Adrenal gland (tissue), 9 donors: ENCODE measurements at regions not wholly inside any gene's neighbourhood (a gene's known extent, or its start where the extent isn't known, plus 50 kb on each side); places are given as distances from the start of the nearest gene placed in this dataset.

ENCODE experiments used
- DNase-seq, 7 donors: peaks; one replicate each; pipeline ENCODE4 v3.0.0-alpha.2; 2019 to 2020
- H3K27ac ChIP-seq, 5 donors: fragments of 200-600 bp; sonication (generic) in 4 of 5; 1 replicate in 3 of 5; 2 replicates in 2 of 5; pipeline versions ENCODE4 v1.5.1 to v1.8.0; 2016 to 2020; ENCODE audit warnings: mild to moderate bottlenecking in 1 of 5
- H3K27me3 ChIP-seq: fragments of 200-600 bp; 2 replicates; pipeline ENCODE4 v1.8.0; 2021
- H3K36me3 ChIP-seq, 2 donors: fragments of 200-600 bp; replicated peaks in 1 of 2; 1 replicate in 1 of 2; 2 replicates in 1 of 2; pipeline versions ENCODE4 v1.5.1 to v1.8.0; 2018 to 2022
- H3K4me1 ChIP-seq, 2 donors: fragments of 200-600 bp; replicated peaks in 1 of 2; 1 replicate in 1 of 2; 2 replicates in 1 of 2; pipeline versions ENCODE4 v1.5.1 to v1.8.0; 2018 to 2021
- H3K4me3 ChIP-seq, 4 donors: fragments of 200-600 bp; sonication (generic) in 3 of 4; one replicate each; pipeline ENCODE4 v1.5.1; 2016 to 2018
- H3K9me3 ChIP-seq, 3 donors: fragments of 200-600 bp; sonication (generic) in 1 of 3; replicated peaks in 1 of 3; 1 replicate in 2 of 3; 2 replicates in 1 of 3; pipeline versions ENCODE4 v1.5.1 to v1.8.0; 2016 to 2021
- CTCF ChIP-seq, 6 experiments: fragments of 450-650 bp in 4 of 6; fragments of 200-600 bp in 2 of 6; sonication (generic) in 1 of 6; IDR thresholded peaks; 1 replicate in 5 of 6; 2 replicates in 1 of 6; pipeline versions ENCODE4 v1.5.1 to v1.8.0; 2016 to 2021; ENCODE audit warnings: antibody characterized with exemption in 6 of 6, mild to moderate bottlenecking in 2 of 6, moderate library complexity in 1 of 6
- POLR2A ChIP-seq, 2 donors: fragments of 450-650 bp; IDR thresholded peaks; one replicate each; pipeline ENCODE4 v1.6.1; 2017; ENCODE audit warnings: antibody characterized with exemption in 2 of 2, mild to moderate bottlenecking in 2 of 2, moderate library complexity in 1 of 2
- WGBS, 4 donors: extraction: QIAGEN DNeasy Blood & Tissue Kit in 2 of 4; methylation state at CpG; one replicate each; pipeline versions ENCODE4 v1.1.5 to v1.1.7; 2013 to 2017; 5-methylcytosine and 5-hydroxymethylcytosine counted together
- intact Hi-C, 2 donors: fragments of 100-400 bp; cut with DNase I; formaldehyde crosslinking; loops; one replicate each; pipeline versions ENCODE4 v1.14.1 to v1.15.0; 2022 to 2023
- donor health status: healthy with polysubstance abuse.
- donor health status: Bipolar disorder and iron deficiency.
- donor health status: DM: yes; HTN: yes; CAD: no.
- donor health status: DM: no; HTN: no; CAD: no.
- donor health status: DM: no; HTN: no; CAD: no.

- no peak overlapping the region for H3K4me3 ChIP-seq
- no peak for TF ChIP-seq CTCF (IDR thresholded peaks at IDR 0.05)
- TF ChIP-seq POLR2A (IDR thresholded peaks at IDR 0.05): no peak
- DNase-seq: no peak
- no peak overlapping the region for H3K27ac ChIP-seq
- H3K9me3 ChIP-seq: no peaks in the 10 kb centered on the region
- intact Hi-C loops: no loop called here
- no peaks in the 10 kb centered on the region for H3K36me3 ChIP-seq
- WGBS, 4 donors: 65 to 81% (median 69%) methylated on average over 6 of the region's 6 CpGs
- no peaks in the 10 kb centered on the region for H3K27me3 ChIP-seq
- H3K4me1 ChIP-seq: no peaks in the 10 kb centered on the region
Measured at GRCh38 chr10:128930515-128930914, 536.5 kb upstream of the MGMT start.

- intact Hi-C loops: no loop called here
Measured at GRCh38 chr10:128932071-128932820, 534.8 kb upstream of the MGMT start.

GRCh38 chr10:128934492-128934891 lies 532.5 kb upstream of the MGMT start:
- H3K27me3 ChIP-seq: no peaks in the 10 kb centered on the region
- H3K9me3 ChIP-seq: no peaks in the 10 kb centered on the region
- TF ChIP-seq POLR2A (IDR thresholded peaks at IDR 0.05) (no peak), CTCF (IDR thresholded peaks at IDR 0.05) (no peak)
- no peaks in the 10 kb centered on the region for H3K36me3 ChIP-seq
- no peak overlapping the region for H3K4me3 ChIP-seq
- DNase-seq: no peak
- 83 to 89% (median 86%) methylated on average over 6 of the region's 6 CpGs for WGBS, 4 donors
- H3K27ac ChIP-seq: no peak overlapping the region
- no peaks in the 10 kb centered on the region for H3K4me1 ChIP-seq
- intact Hi-C loops: no loop called here

More at GRCh38 chr10:128932071-128932820, 534.8 kb upstream of the MGMT start:
- Histone ChIP-seq H3K27me3 (no peaks in the 10 kb centered on the region), H3K36me3 (no peaks in the 10 kb centered on the region), H3K27ac (no peak overlapping the region), H3K4me3 (no peak overlapping the region), H3K4me1 (no peaks in the 10 kb centered on the region), H3K9me3 (no peaks in the 10 kb centered on the region)
- WGBS, 4 donors: 84 to 91% (median 88%) methylated on average over 19 of the region's 19 CpGs
- no peak for DNase-seq
- TF ChIP-seq POLR2A (IDR thresholded peaks at IDR 0.05) (no peak), CTCF (IDR thresholded peaks at IDR 0.05) (no peak)

- 88 to 93% (median 88%) methylated on average over 9 of the region's 9 CpGs for WGBS, 4 donors
- no peak overlapping the region for H3K4me3 ChIP-seq
- no peaks in the 10 kb centered on the region for H3K27me3 ChIP-seq
- no peaks in the 10 kb centered on the region for H3K4me1 ChIP-seq
- intact Hi-C loops: no loop called here
- DNase-seq: no peak
- TF ChIP-seq CTCF (IDR thresholded peaks at IDR 0.05) (no peak), POLR2A (IDR thresholded peaks at IDR 0.05) (no peak)
- no peaks in the 10 kb centered on the region for H3K36me3 ChIP-seq
- no peak overlapping the region for H3K27ac ChIP-seq
- H3K9me3 ChIP-seq: no peaks in the 10 kb centered on the region
Measured at GRCh38 chr10:128936392-128936791, 530.6 kb upstream of the MGMT start.
